ENCODE measurements at regions not wholly inside any gene's neighbourhood (a gene's known extent, or its start where the extent isn't known, plus 50 kb on each side); places are given as distances from the start of the nearest gene placed in this dataset.

- CTCF ChIA-PET = no interaction called here
- Histone ChIP-seq H3K27ac (ENCODE audit: low read depth, low read length, poor library complexity, severe bottlenecking) (no peak overlapping the region), H3K36me3 (ENCODE audit: insufficient read depth, low read length, poor library complexity, severe bottlenecking) (no peaks in the 10 kb centered on the region), H3K4me1 (ENCODE audit: insufficient read depth, low read length, poor library complexity, severe bottlenecking) (no peaks in the 10 kb centered on the region), H3K9me3 (ENCODE audit: low read depth, low read length, poor library complexity, severe bottlenecking) (no peaks in the 10 kb centered on the region), H3K4me3 (ENCODE audit: low read depth, low read length, poor library complexity, severe bottlenecking) (no peak overlapping the region), H3K27me3 (replicated peaks; ENCODE audit: insufficient read depth, low read depth, low read length, poor library complexity) (no peaks in the 10 kb centered on the region)
- POLR2A ChIA-PET (ENCODE audit: low non-redundant PET) = no interaction called here
- no TSS peak for BruUV-seq (replicated peaks)
- no peak for TF ChIP-seq EZH2 (IDR thresholded peaks at IDR 0.05; ENCODE audit: borderline replicate concordance, low read depth, low read length, poor library complexity, severe bottlenecking)
- TF ChIP-seq CTCF (conservative IDR thresholded peaks at IDR 0.05; ENCODE audit: low read depth, low read length) = no peak
- no peak for DNase-seq (ENCODE audit: low spot score)
- intact Hi-C loops (cut with micrococcal nuclease; ENCODE audit: unreplicated experiment) = no loop called here
Observed at GRCh38 chr6:80437221-80437620, 330.8 kb downstream of the BCKDHB start.

GRCh38 chr6:80436663-80437062 is 330.2 kb downstream of the BCKDHB start:
- no peak for DNase-seq (ENCODE audit: low spot score)
- no peaks in the 10 kb centered on the region for H3K27me3 ChIP-seq (replicated peaks; ENCODE audit: insufficient read depth, low read depth, low read length, poor library complexity)
- no peaks in the 10 kb centered on the region for H3K9me3 ChIP-seq (ENCODE audit: low read depth, low read length, poor library complexity, severe bottlenecking)
- CTCF ChIA-PET = no interaction called here
- H3K4me1 ChIP-seq (ENCODE audit: insufficient read depth, low read length, poor library complexity, severe bottlenecking) = no peaks in the 10 kb centered on the region
- no peak overlapping the region for H3K4me3 ChIP-seq (ENCODE audit: low read depth, low read length, poor library complexity, severe bottlenecking)
- TF ChIP-seq CTCF (conservative IDR thresholded peaks at IDR 0.05; ENCODE audit: low read depth, low read length) (no peak), EZH2 (IDR thresholded peaks at IDR 0.05; ENCODE audit: borderline replicate concordance, low read depth, low read length, poor library complexity, severe bottlenecking) (no peak)
- no peaks in the 10 kb centered on the region for H3K36me3 ChIP-seq (ENCODE audit: insufficient read depth, low read length, poor library complexity, severe bottlenecking)
- H3K27ac ChIP-seq (ENCODE audit: low read depth, low read length, poor library complexity, severe bottlenecking) = no peak overlapping the region
- POLR2A ChIA-PET (ENCODE audit: low non-redundant PET) = no interaction called here
- intact Hi-C loops (cut with micrococcal nuclease; ENCODE audit: unreplicated experiment) = no loop called here
- BruUV-seq (replicated peaks) = no TSS peak

- H3K4me1 ChIP-seq (ENCODE audit: insufficient read depth, low read length, poor library complexity, severe bottlenecking) = no peaks in the 10 kb centered on the region
- intact Hi-C loops (cut with micrococcal nuclease; ENCODE audit: unreplicated experiment) = no loop called here
- BruUV-seq (replicated peaks) = no TSS peak
- DNase-seq (ENCODE audit: low spot score) = no peak
- no peaks in the 10 kb centered on the region for H3K9me3 ChIP-seq (ENCODE audit: low read depth, low read length, poor library complexity, severe bottlenecking)
- no peaks in the 10 kb centered on the region for H3K36me3 ChIP-seq (ENCODE audit: insufficient read depth, low read length, poor library complexity, severe bottlenecking)
- no peak overlapping the region for H3K27ac ChIP-seq (ENCODE audit: low read depth, low read length, poor library complexity, severe bottlenecking)
- ChIA-PET POLR2A (ENCODE audit: low non-redundant PET) (no interaction called here), CTCF (no interaction called here)
- TF ChIP-seq EZH2 (IDR thresholded peaks at IDR 0.05; ENCODE audit: borderline replicate concordance, low read depth, low read length, poor library complexity, severe bottlenecking) (no peak), CTCF (conservative IDR thresholded peaks at IDR 0.05; ENCODE audit: low read depth, low read length) (no peak)
- no peaks in the 10 kb centered on the region for H3K27me3 ChIP-seq (replicated peaks; ENCODE audit: insufficient read depth, low read depth, low read length, poor library complexity)
- no peak overlapping the region for H3K4me3 ChIP-seq (ENCODE audit: low read depth, low read length, poor library complexity, severe bottlenecking)
Observed at GRCh38 chr6:80435457-80435856, 329.0 kb downstream of the BCKDHB start.
